ENCODE measurements at regions not wholly inside any gene's neighbourhood (a gene's known extent, or its start where the extent isn't known, plus 50 kb on each side); places are given as distances from the start of the nearest gene placed in this dataset.

GRCh38 chr2:76202866-76203265 lies 492.2 kb upstream of the GCFC2 start (continued):
- no peak for TF ChIP-seq FOXP1 (IDR thresholded peaks at IDR 0.05)
- peak; percentile 49; the same call in 1 of the 2 replicates for TF ChIP-seq FOXP1 (CRISPR knock-in tag; IDR thresholded peaks at IDR 0.05)
- no peak for TF ChIP-seq SMARCC2 (IDR thresholded peaks at IDR 0.05)
- no peak for TF ChIP-seq ZNF570 (CRISPR knock-in tag; IDR thresholded peaks at IDR 0.05; ENCODE audit: borderline replicate concordance)
- no peak for TF ChIP-seq E2F2 (CRISPR knock-in tag; IDR thresholded peaks at IDR 0.05; ENCODE audit: borderline replicate concordance)
- TF ChIP-seq FOXO1 (CRISPR knock-in tag; IDR thresholded peaks at IDR 0.05): peak; percentile 39; the same call in 1 of the 2 replicates
- no peak for TF ChIP-seq SOX13 (IDR thresholded peaks at IDR 0.05)
- peak in 1 of 2 experiments; percentile 69; a peak in 2 of 4 replicates for TF ChIP-seq SOX13 (CRISPR knock-in tag; conservative IDR thresholded peaks at IDR 0.05 in 1 of 2, IDR thresholded peaks at IDR 0.05 in 1 of 2)
- no peak for TF ChIP-seq ARNT (IDR thresholded peaks at IDR 0.05)
- no peak for TF ChIP-seq TEAD2 (CRISPR knock-in tag; IDR thresholded peaks at IDR 0.05)
- TF ChIP-seq ZFY (CRISPR knock-in tag; IDR thresholded peaks at IDR 0.05): peak; percentile 69
- peak; percentile 99 for TF ChIP-seq ZNF644 (CRISPR knock-in tag; IDR thresholded peaks at IDR 0.05; ENCODE audit: low read depth)
- TF ChIP-seq ZNF274 (CRISPR knock-in tag; IDR thresholded peaks at IDR 0.05): no peak
- TF ChIP-seq EZH2 (conservative IDR thresholded peaks at IDR 0.05; ENCODE audit: low read depth, low read length): no peak
- 0 out of 2 replicates have a peak, but pooled peaks have one; percentile 12 for TF ChIP-seq ZBTB10 (CRISPR knock-in tag; IDR thresholded peaks at IDR 0.05; ENCODE audit: borderline replicate concordance)
- TF ChIP-seq HIC2 (CRISPR knock-in tag; IDR thresholded peaks at IDR 0.05; ENCODE audit: low read depth): no peak
- no peak for TF ChIP-seq CERS6 (CRISPR knock-in tag; IDR thresholded peaks at IDR 0.05)
- peak; percentile 56; the same call in 1 of the 2 replicates for TF ChIP-seq ATF2 (CRISPR knock-in tag; IDR thresholded peaks at IDR 0.05)
- peak; percentile 65 for TF ChIP-seq MIER2 (CRISPR knock-in tag; IDR thresholded peaks at IDR 0.05)
- TF ChIP-seq SMAD1 (CRISPR knock-in tag; IDR thresholded peaks at IDR 0.05; ENCODE audit: borderline replicate concordance, low read depth): no peak
- no peak for TF ChIP-seq TAF15 (IDR thresholded peaks at IDR 0.05; ENCODE audit: low read depth, low read length, poor library complexity, severe bottlenecking)
- TF ChIP-seq ZNF616 (CRISPR knock-in tag; IDR thresholded peaks at IDR 0.05; ENCODE audit: low read depth): no peak
- TF ChIP-seq DDIT3 (CRISPR knock-in tag; IDR thresholded peaks at IDR 0.05): no peak
- peak; percentile 62 for TF ChIP-seq GATAD2A (CRISPR knock-in tag; IDR thresholded peaks at IDR 0.05)
